Mucosa of descending colon (tissue), 3 donors: ENCODE measurements at regions not wholly inside any gene's neighbourhood (a gene's known extent, or its start where the extent isn't known, plus 50 kb on each side); places are given as distances from the start of the nearest gene placed in this dataset.

Source experiments
- ATAC-seq: fragments of 200-7000 bp; cut with Tn5 transposase; one replicate; pipeline ENCODE4 v1.9.1; 2020; ENCODE audit warnings: mild to moderate bottlenecking, moderate library complexity
- DNase-seq, 3 donors: peaks; one replicate each; pipeline ENCODE4 v3.0.0-alpha.2; 2020
- H3K36me3 ChIP-seq: fragments of 200-600 bp; one replicate; pipeline ENCODE4 v1.8.0; 2021; ENCODE audit warnings: low read depth, mild to moderate bottlenecking
- H3K4me1 ChIP-seq: fragments of 200-600 bp; one replicate; pipeline ENCODE4 v1.8.0; 2021; ENCODE audit warnings: low read depth, mild to moderate bottlenecking
- H3K4me3 ChIP-seq: fragments of 200-600 bp; one replicate; pipeline ENCODE4 v1.8.0; 2021; ENCODE audit warnings: mild to moderate bottlenecking
- H3K9me3 ChIP-seq: fragments of 200-600 bp; one replicate; pipeline ENCODE4 v1.8.0; 2021; ENCODE audit warnings: mild to moderate bottlenecking
- CTCF ChIP-seq: fragments of 200-600 bp; IDR thresholded peaks from one replicate; pipeline ENCODE4 v1.8.0; 2022; ENCODE audit warnings: antibody characterized with exemption, mild to moderate bottlenecking
- intact Hi-C, 2 donors: fragments of 100-400 bp; cut with DNase I in 1 of 2; cut with micrococcal nuclease in 1 of 2; formaldehyde crosslinking; loops; one replicate each; pipeline versions ENCODE4 v1.11.0 to v1.11.1; 2022; cut with DNase I, micrococcal nuclease
- donor health status: DM: no; HTN: no; CAD: no; lungs with moderate emphysema.
- donor health status: DM: no; HTN: no; CAD: no.
- donor health status: DM: no; HTN: yes; CAD: no.

GRCh38 chr1:234538062-234538731 is 59.2 kb upstream of the TARBP1 start:
- Histone ChIP-seq H3K9me3 (no peaks in the 10 kb centered on the region), H3K4me1 (peaks cover 28% of the 10 kb centered on the region), H3K36me3 (no peaks in the 10 kb centered on the region), H3K4me3 (no peak overlapping the region)
- DNase-seq (peak in 2 of 3 donors; percentile 56 to 76), ATAC-seq (peak; percentile 88)
- no peak for TF ChIP-seq CTCF
- intact Hi-C loops: no loop called here

GRCh38 chr1:234537236-234537635 is 58.3 kb upstream of the TARBP1 start:
- ATAC-seq (no peak), DNase-seq (no peak)
- Histone ChIP-seq H3K4me1 (peaks cover 38% of the 10 kb centered on the region), H3K9me3 (no peaks in the 10 kb centered on the region), H3K36me3 (no peaks in the 10 kb centered on the region), H3K4me3 (no peak overlapping the region)
- intact Hi-C loops: no loop called here
- TF ChIP-seq CTCF: no peak

- Histone ChIP-seq H3K4me3 (no peak overlapping the region), H3K4me1 (peaks cover 40% of the 10 kb centered on the region), H3K9me3 (no peaks in the 10 kb centered on the region), H3K36me3 (no peaks in the 10 kb centered on the region)
- no peak for TF ChIP-seq CTCF
- DNase-seq (no peak), ATAC-seq (no peak)
- intact Hi-C loops: no loop called here
These were observed 57.8 kb upstream of the TARBP1 start for GRCh38 chr1:234536741-234537140.

- ATAC-seq (peak; percentile 21), DNase-seq (peak in 1 of 3 donors; percentile 49)
- H3K9me3 ChIP-seq: no peaks in the 10 kb centered on the region
- no peak for TF ChIP-seq CTCF
- no peak overlapping the region for H3K4me3 ChIP-seq
- intact Hi-C loops: no loop called here
- H3K36me3 ChIP-seq: no peaks in the 10 kb centered on the region
- H3K4me1 ChIP-seq: peaks cover 43% of the 10 kb centered on the region
These were observed 57.0 kb upstream of the TARBP1 start for GRCh38 chr1:234535763-234536515.

GRCh38 chr1:234535218-234535617 is 56.2 kb upstream of the TARBP1 start:
- Histone ChIP-seq H3K9me3 (no peaks in the 10 kb centered on the region), H3K4me1 (peaks cover 43% of the 10 kb centered on the region), H3K36me3 (no peaks in the 10 kb centered on the region), H3K4me3 (no peak overlapping the region)
- no peak for DNase-seq
- TF ChIP-seq CTCF: no peak
- intact Hi-C loops: no loop called here
- ATAC-seq: no peak
